HepG2 (cell line): ENCODE measurements at regions not wholly inside any gene's neighbourhood (a gene's known extent, or its start where the extent isn't known, plus 50 kb on each side); places are given as distances from the start of the nearest gene placed in this dataset.

Source experiments
- ATAC-seq: fragments of 200-7000 bp; cut with Tn5 transposase; 3 replicates; pipeline ENCODE4 v1.9.1; 2020; ENCODE audit warnings: mild to moderate bottlenecking, moderate library complexity
- BruUV-seq: library from RNA; stranded (reverse); fragments of 400-500 nt; replicated peaks from 2 replicates; lab custom pipeline; 2021; lab: Mats Ljungman, UMichigan
- CTCF ChIA-PET: fragments of 300-600 bp; formaldehyde crosslinking; extraction: SDS; loops from one replicate; lab custom pipeline; 2021; ENCODE audit warnings: low total read pairs, inconsistent platforms, low intra/inter-chr PET ratio; lab: Yijun Ruan, JAX
- POLR2A ChIA-PET: fragments of 350-600 bp; sonication (Branson Sonifier 250); formaldehyde crosslinking; loops from one replicate; lab custom pipeline; 2020; ENCODE audit warnings: antibody characterized with exemption, inconsistent platforms; lab: Yijun Ruan, JAX
- DNase-seq: peaks from one replicate; pipeline ENCODE4 v3.0.0-alpha.2; 2015; ENCODE audit warnings: low spot score
- FAIRE-seq: peaks from 3 replicates; lab custom pipeline; 2011; peaks lifted over from hg19 to GRCh38; lab: Jason Lieb, UNC
- H2AFZ ChIP-seq: one replicate; pipeline ENCODE4 v1.6.1; 2011; ENCODE audit warnings: low read length, inconsistent platforms
- H3K27ac ChIP-seq: fragments of 300-600 bp; 3 replicates; pipeline ENCODE4 v1.8.0; 2011; ENCODE audit warnings: mixed run types, mild to moderate bottlenecking, mixed read lengths, low read length, inconsistent platforms; ENCODE audit not compliant: insufficient read depth; ENCODE audit errors: extremely low read length
- H3K27me3 ChIP-seq, 2 experiments: fragments of 200-600 bp in 1 of 2; 2 replicates in 1 of 2; 3 replicates in 1 of 2; pipeline versions ENCODE4 v1.6.0 to v1.8.0; 2011; ENCODE audit warnings: low read length in 2 of 2, mild to moderate bottlenecking in 2 of 2, moderate library complexity in 2 of 2, inconsistent platforms in 1 of 2; ENCODE audit not compliant: insufficient read depth in 2 of 2, control insufficient read depth in 1 of 2
- H3K36me3 ChIP-seq, 2 experiments: fragments of 200-600 bp in 1 of 2; replicated peaks in 1 of 2; 2 replicates in 1 of 2; 3 replicates in 1 of 2; pipeline versions ENCODE4 v1.5.1 to v1.8.0; 2011; ENCODE audit warnings: low read length in 2 of 2, inconsistent platforms in 1 of 2; ENCODE audit not compliant: insufficient read depth in 2 of 2, control insufficient read depth in 1 of 2
- H3K4me1 ChIP-seq: 2 replicates; pipeline ENCODE4 v1.5.1; 2012; ENCODE audit warnings: low read length, inconsistent platforms; ENCODE audit not compliant: insufficient read depth
- H3K4me2 ChIP-seq: 2 replicates; pipeline ENCODE4 v1.6.0; 2011; ENCODE audit warnings: low read depth, low read length, inconsistent platforms
- H3K4me3 ChIP-seq, 3 experiments: fragments of 200-600 bp in 1 of 3; sonication (generic), shearing (Covaris generic) in 1 of 3; replicated peaks in 1 of 3; 2 replicates each; pipeline ENCODE4 v1.5.1; 2011 to 2016; ENCODE audit warnings: low read length in 3 of 3, inconsistent platforms in 2 of 3, low read depth in 2 of 3, mild to moderate bottlenecking in 2 of 3, control low read depth in 1 of 3, mixed read lengths in 1 of 3; ENCODE audit not compliant: insufficient read depth in 1 of 3
- H3K79me2 ChIP-seq: one replicate; pipeline ENCODE4 v1.6.1; 2011; ENCODE audit warnings: low read length, inconsistent platforms; ENCODE audit not compliant: insufficient read depth
- H3K9ac ChIP-seq: 2 replicates; pipeline ENCODE4 v1.6.0; 2011; ENCODE audit warnings: mild to moderate bottlenecking, low read depth, low read length, inconsistent platforms; ENCODE audit not compliant: insufficient read depth
- H3K9me3 ChIP-seq: 2 replicates; pipeline ENCODE4 v1.5.1; 2012; ENCODE audit warnings: mild to moderate bottlenecking, low read length
- H4K20me1 ChIP-seq: 2 replicates; pipeline ENCODE4 v1.6.0; 2011; ENCODE audit warnings: inconsistent platforms, mild to moderate bottlenecking, low read length, moderate library complexity; ENCODE audit not compliant: insufficient read depth
- FOXO1 ChIP-seq: sonication (generic); formaldehyde crosslinking; IDR thresholded peaks from 2 replicates; pipeline ENCODE4 v1.4.0; 2020; ENCODE audit warnings: missing genetic modification reagents
- GATA4 ChIP-seq: sonication (generic); IDR thresholded peaks from 2 replicates; pipeline ENCODE4 v1.6.1; 2016; ENCODE audit warnings: antibody characterized with exemption, low read depth, borderline replicate concordance
- HNRNPLL ChIP-seq: fragments of 200-400 bp; formaldehyde crosslinking; IDR thresholded peaks from 2 replicates; pipeline ENCODE4 v1.6.1; 2017; ENCODE audit warnings: mild to moderate bottlenecking, low read depth, low read length; ENCODE audit not compliant: poor library complexity, severe bottlenecking
- IKZF1 ChIP-seq: fragments of 450-650 bp; IDR thresholded peaks from 2 replicates; pipeline ENCODE4 v1.7.1; 2016
- KMT2B ChIP-seq: IDR thresholded peaks from 2 replicates; pipeline ENCODE4 v1.6.1; 2016; ENCODE audit warnings: missing genetic modification reagents, missing compliant biosample characterization
- ONECUT2 ChIP-seq: sonication (generic); formaldehyde crosslinking; IDR thresholded peaks from 2 replicates; pipeline ENCODE4 v1.4.0; 2020; ENCODE audit warnings: missing genetic modification reagents
- POGZ ChIP-seq: sonication (generic); formaldehyde crosslinking; IDR thresholded peaks from 2 replicates; pipeline ENCODE4 v1.4.0; 2020; ENCODE audit warnings: mild to moderate bottlenecking, missing genetic modification reagents
- RBAK ChIP-seq: sonication (generic); formaldehyde crosslinking; IDR thresholded peaks from 2 replicates; pipeline ENCODE4 v1.5.1; 2020; ENCODE audit warnings: mild to moderate bottlenecking, missing genetic modification reagents
- SALL2 ChIP-seq: sonication (generic); formaldehyde crosslinking; IDR thresholded peaks from 2 replicates; pipeline ENCODE4 v1.8.1; 2023; ENCODE audit warnings: mild to moderate bottlenecking, missing genetic modification reagents, inconsistent platforms
- SMARCE1 ChIP-seq: fragments of 450-650 bp; IDR thresholded peaks from 2 replicates; pipeline ENCODE4 v1.6.1; 2017; ENCODE audit warnings: borderline replicate concordance
- WIZ ChIP-seq: sonication (generic); formaldehyde crosslinking; IDR thresholded peaks from 2 replicates; pipeline ENCODE4 v1.5.1; 2020; ENCODE audit warnings: mild to moderate bottlenecking, missing genetic modification reagents
- ZNF124 ChIP-seq: sonication (generic); formaldehyde crosslinking; IDR thresholded peaks from 2 replicates; pipeline ENCODE4 v1.4.0; 2020; ENCODE audit warnings: missing genetic modification reagents
- ZNF367 ChIP-seq: sonication (generic); formaldehyde crosslinking; IDR thresholded peaks from 2 replicates; pipeline ENCODE4 v1.4.0; 2020; ENCODE audit warnings: missing genetic modification reagents, borderline replicate concordance
- ZNF577 ChIP-seq: sonication (generic); formaldehyde crosslinking; IDR thresholded peaks from 2 replicates; pipeline ENCODE4 v1.4.0; 2020; ENCODE audit warnings: mild to moderate bottlenecking, low read depth, missing genetic modification reagents, borderline replicate concordance
- ZSCAN9 ChIP-seq: IDR thresholded peaks from 2 replicates; pipeline ENCODE4 v1.6.1; 2016; ENCODE audit warnings: borderline replicate concordance
- WGBS: methylation state at CpG from one replicate; pipeline ENCODE4 v1.1.6; 2017; ENCODE audit warnings: low lambda C conversion rate; 5-methylcytosine and 5-hydroxymethylcytosine counted together
- in situ Hi-C: cut with HindIII; loops from 2 replicates; pipeline ENCODE4 v1.10.0; 2017; ENCODE audit warnings: low pct_unique_long_range_greater_than_20kb; ENCODE audit not compliant: extremely low pct_ligation_motif_present
- intact Hi-C: fragments of 100-400 bp; cut with micrococcal nuclease; formaldehyde crosslinking; loops from one replicate; pipeline ENCODE4 v1.10.0; 2022; ENCODE audit not compliant: unreplicated experiment
- TF ChIP-seq, protein P1 (sequence below): sonication (generic); formaldehyde crosslinking; conservative IDR thresholded peaks from 2 replicates; pipeline ENCODE4 v1.8.0; 2022; ENCODE audit warnings: low read depth, missing genetic modification reagents
- TF ChIP-seq, protein P2 (sequence below): sonication (generic); formaldehyde crosslinking; IDR thresholded peaks from 2 replicates; pipeline ENCODE4 v1.8.1; 2023; ENCODE audit warnings: mild to moderate bottlenecking, moderate library complexity, missing genetic modification reagents
- TF ChIP-seq, protein P3 (sequence below): sonication (generic); formaldehyde crosslinking; IDR thresholded peaks from 2 replicates; pipeline ENCODE4 v1.5.0; 2020; ENCODE audit warnings: mild to moderate bottlenecking, missing genetic modification reagents

DNA sequence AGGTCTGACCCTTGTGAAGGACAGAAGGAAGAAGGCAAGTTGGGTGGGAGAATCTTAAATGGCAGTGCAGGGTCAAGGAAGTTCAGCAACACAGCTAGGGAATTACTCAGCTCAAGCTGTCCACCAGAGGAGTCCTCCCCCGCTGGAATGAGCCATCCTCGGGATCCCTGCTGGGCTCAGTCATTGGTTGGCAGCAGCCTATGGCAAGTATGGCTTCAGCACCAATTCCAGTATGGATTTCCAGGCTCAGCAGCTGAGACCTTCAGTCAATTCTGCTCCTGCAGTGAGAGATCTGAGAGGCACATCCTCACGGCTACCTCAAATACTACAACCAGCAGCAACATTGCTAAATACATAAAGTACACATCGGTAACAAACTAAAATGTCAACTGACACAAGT is 280.6 kb upstream of the PIK3R1 start:
- BruUV-seq, result no TSS peak
- ATAC-seq (no peak), DNase-seq (no peak), FAIRE-seq (no peak)
- CTCF ChIA-PET, result no interaction called here
- 57% methylated on average over 4 of the region's 4 CpGs for WGBS
- H3K9ac ChIP-seq, result no peak overlapping the region
- H3K4me2 ChIP-seq, result no peak overlapping the region
- POLR2A ChIA-PET, result no interaction called here
- no peak overlapping the region for H3K27ac ChIP-seq
- no peaks in the 10 kb centered on the region for H4K20me1 ChIP-seq
- no peak for TF ChIP-seq ONECUT2
- no peak for TF ChIP-seq KMT2B (CRISPR knock-in tag)
- no peak for TF ChIP-seq ZNF577 (CRISPR knock-in tag)
- TF ChIP-seq, protein P1, sequence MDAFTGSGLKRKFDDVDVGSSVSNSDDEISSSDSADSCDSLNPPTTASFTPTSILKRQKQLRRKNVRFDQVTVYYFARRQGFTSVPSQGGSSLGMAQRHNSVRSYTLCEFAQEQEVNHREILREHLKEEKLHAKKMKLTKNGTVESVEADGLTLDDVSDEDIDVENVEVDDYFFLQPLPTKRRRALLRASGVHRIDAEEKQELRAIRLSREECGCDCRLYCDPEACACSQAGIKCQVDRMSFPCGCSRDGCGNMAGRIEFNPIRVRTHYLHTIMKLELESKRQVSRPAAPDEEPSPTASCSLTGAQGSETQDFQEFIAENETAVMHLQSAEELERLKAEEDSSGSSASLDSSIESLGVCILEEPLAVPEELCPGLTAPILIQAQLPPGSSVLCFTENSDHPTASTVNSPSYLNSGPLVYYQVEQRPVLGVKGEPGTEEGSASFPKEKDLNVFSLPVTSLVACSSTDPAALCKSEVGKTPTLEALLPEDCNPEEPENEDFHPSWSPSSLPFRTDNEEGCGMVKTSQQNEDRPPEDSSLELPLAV (CRISPR knock-in tag), result no peak
- TF ChIP-seq POGZ (CRISPR knock-in tag), result no peak
- TF ChIP-seq GATA4, result no peak
- TF ChIP-seq HNRNPLL, result no peak
- TF ChIP-seq SMARCE1, result no peak
- no peak for TF ChIP-seq WIZ
- no peak for TF ChIP-seq RBAK (CRISPR knock-in tag)
- no peak for TF ChIP-seq IKZF1
- TF ChIP-seq ZNF124 (CRISPR knock-in tag), result no peak
- no peak for TF ChIP-seq ZSCAN9
- TF ChIP-seq, protein P2, sequence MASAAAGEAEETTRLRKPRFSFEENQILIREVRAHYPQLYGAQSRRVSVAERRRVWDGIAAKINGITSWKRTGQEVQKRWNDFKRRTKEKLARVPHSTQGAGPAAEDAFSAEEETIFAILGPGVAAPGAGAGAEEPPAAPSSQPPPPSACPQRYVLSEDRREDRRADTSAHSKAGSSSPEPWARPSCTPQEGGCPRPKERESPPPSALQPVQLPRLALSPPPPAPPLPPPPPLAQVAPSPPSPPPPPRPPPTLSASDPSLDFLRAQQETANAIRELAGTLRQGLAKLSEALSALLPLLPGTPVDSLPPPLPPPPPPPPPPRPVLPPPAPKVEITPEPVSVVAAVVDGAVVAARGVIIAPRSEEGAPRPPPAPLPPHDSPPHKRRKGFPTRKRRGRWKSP (CRISPR knock-in tag), result no peak
- no peak for TF ChIP-seq ZNF367 (CRISPR knock-in tag)
- TF ChIP-seq FOXO1, result no peak
- TF ChIP-seq SALL2 (CRISPR knock-in tag), result no peak
- TF ChIP-seq, protein P3, sequence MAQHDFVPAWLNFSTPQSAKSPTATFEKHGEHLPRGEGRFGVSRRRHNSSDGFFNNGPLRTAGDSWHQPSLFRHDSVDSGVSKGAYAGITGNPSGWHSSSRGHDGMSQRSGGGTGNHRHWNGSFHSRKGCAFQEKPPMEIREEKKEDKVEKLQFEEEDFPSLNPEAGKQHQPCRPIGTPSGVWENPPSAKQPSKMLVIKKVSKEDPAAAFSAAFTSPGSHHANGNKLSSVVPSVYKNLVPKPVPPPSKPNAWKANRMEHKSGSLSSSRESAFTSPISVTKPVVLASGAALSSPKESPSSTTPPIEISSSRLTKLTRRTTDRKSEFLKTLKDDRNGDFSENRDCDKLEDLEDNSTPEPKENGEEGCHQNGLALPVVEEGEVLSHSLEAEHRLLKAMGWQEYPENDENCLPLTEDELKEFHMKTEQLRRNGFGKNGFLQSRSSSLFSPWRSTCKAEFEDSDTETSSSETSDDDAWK, result no peak
- no peak overlapping the region for H2AFZ ChIP-seq
- no peaks in the 10 kb centered on the region for H3K36me3 ChIP-seq
- intact Hi-C loops, result no loop called here
- no peak overlapping the region for H3K4me3 ChIP-seq
- no peaks in the 10 kb centered on the region; a peak in 1 of 5 replicates for H3K27me3 ChIP-seq
- in situ Hi-C loops, result no loop called here
- H3K4me1 ChIP-seq, result no peaks in the 10 kb centered on the region
- no peaks in the 10 kb centered on the region for H3K79me2 ChIP-seq
- H3K9me3 ChIP-seq, result no peaks in the 10 kb centered on the region
